Glutamatergic neuron (in vitro differentiated cells): ENCODE measurements at regions not wholly inside any gene's neighbourhood (a gene's known extent, or its start where the extent isn't known, plus 50 kb on each side); places are given as distances from the start of the nearest gene placed in this dataset.

Experiments
- DNase-seq: peaks from one replicate; pipeline ENCODE4 v3.0.0; 2022
- H3K27ac Mint-ChIP-seq: one replicate; pipeline ENCODE4 v1.8.0; 2020; ENCODE audit warnings: mild to moderate bottlenecking, mixed read lengths, inconsistent platforms; ENCODE audit not compliant: unreplicated experiment
- H3K27me3 Mint-ChIP-seq: one replicate; pipeline ENCODE4 v1.8.0; 2020; ENCODE audit warnings: mild to moderate bottlenecking, moderate library complexity, mixed read lengths, inconsistent platforms; ENCODE audit not compliant: unreplicated experiment
- H3K36me3 Mint-ChIP-seq: one replicate; pipeline ENCODE4 v1.8.0; 2020; ENCODE audit warnings: mild to moderate bottlenecking, mixed read lengths, inconsistent platforms; ENCODE audit not compliant: unreplicated experiment
- H3K4me1 Mint-ChIP-seq: one replicate; pipeline ENCODE4 v1.8.0; 2020; ENCODE audit warnings: mild to moderate bottlenecking, low read depth, mixed read lengths, inconsistent platforms; ENCODE audit not compliant: unreplicated experiment
- H3K4me3 Mint-ChIP-seq: one replicate; pipeline ENCODE4 v1.8.0; 2020; ENCODE audit warnings: mild to moderate bottlenecking, mixed read lengths, inconsistent platforms; ENCODE audit not compliant: unreplicated experiment
- H3K9me3 Mint-ChIP-seq: one replicate; pipeline ENCODE4 v1.8.0; 2020; ENCODE audit warnings: mild to moderate bottlenecking, moderate library complexity, mixed read lengths, inconsistent platforms; ENCODE audit not compliant: unreplicated experiment
- TF ChIP-seq, protein P1 (sequence below): fragments of 200-600 bp; sonication (generic); IDR thresholded peaks from one replicate; pipeline ENCODE4 v1.5.0; 2021; ENCODE audit not compliant: partially characterized antibody, unreplicated experiment

DNA sequence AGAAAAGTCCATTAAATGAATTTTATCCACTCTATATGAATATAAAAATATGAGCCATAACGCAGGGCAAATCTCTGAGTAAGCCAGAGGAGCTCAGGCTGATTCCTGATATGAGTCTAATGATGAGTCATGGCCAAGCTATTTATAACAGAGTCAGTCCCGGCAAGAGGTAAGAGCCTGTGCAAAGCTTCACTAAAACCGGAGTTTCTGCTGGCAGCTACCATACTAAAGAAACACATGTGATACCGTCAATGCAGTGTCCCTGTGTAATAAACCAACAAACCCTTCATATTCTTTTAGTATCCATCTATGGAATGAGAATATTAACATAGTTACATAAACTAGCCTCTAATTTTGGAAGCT is 319.4 kb downstream of the KCNC2 start:
- Mint-ChIP-seq H3K27ac (no peak overlapping the region), H3K9me3 (no peaks in the 10 kb centered on the region), H3K4me3 (no peak overlapping the region), H3K4me1 (no peaks in the 10 kb centered on the region), H3K36me3 (no peaks in the 10 kb centered on the region), H3K27me3 (no peaks in the 10 kb centered on the region)
- TF ChIP-seq, protein P1, sequence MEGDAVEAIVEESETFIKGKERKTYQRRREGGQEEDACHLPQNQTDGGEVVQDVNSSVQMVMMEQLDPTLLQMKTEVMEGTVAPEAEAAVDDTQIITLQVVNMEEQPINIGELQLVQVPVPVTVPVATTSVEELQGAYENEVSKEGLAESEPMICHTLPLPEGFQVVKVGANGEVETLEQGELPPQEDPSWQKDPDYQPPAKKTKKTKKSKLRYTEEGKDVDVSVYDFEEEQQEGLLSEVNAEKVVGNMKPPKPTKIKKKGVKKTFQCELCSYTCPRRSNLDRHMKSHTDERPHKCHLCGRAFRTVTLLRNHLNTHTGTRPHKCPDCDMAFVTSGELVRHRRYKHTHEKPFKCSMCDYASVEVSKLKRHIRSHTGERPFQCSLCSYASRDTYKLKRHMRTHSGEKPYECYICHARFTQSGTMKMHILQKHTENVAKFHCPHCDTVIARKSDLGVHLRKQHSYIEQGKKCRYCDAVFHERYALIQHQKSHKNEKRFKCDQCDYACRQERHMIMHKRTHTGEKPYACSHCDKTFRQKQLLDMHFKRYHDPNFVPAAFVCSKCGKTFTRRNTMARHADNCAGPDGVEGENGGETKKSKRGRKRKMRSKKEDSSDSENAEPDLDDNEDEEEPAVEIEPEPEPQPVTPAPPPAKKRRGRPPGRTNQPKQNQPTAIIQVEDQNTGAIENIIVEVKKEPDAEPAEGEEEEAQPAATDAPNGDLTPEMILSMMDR = no peak
- DNase-seq = no peak

DNA sequence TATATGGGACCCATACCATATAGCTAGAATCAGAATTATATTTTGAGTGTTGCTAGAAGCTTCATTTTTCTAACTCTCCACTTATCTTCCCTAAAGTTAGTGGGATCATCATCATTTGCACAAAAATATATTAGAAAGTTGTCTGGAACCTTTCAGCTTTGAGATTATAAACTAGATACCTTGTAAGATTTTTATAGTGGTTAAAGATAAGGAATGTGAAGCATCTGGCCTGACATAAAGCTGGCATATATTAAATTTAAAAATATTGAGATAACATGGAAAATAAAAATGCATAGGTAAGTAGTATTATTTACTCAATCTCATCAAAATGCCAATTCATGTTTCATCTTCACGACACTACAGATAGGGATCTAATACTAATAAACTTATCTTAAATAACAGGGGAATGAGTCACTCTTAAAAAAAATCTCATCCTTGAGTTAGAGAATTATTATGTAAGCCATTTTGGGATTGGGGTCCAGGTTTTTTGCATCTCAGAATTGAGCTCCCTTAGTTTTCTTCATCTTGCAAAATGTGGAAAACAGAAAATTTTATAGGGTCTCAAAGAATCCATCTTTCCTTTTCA is 318.5 kb downstream of the KCNC2 start:
- Mint-ChIP-seq H3K4me1 (no peaks in the 10 kb centered on the region), H3K27me3 (no peaks in the 10 kb centered on the region), H3K4me3 (no peak overlapping the region), H3K9me3 (no peaks in the 10 kb centered on the region), H3K27ac (no peak overlapping the region), H3K36me3 (no peaks in the 10 kb centered on the region)
- TF ChIP-seq, protein P1 = no peak
- DNase-seq = no peak

DNA sequence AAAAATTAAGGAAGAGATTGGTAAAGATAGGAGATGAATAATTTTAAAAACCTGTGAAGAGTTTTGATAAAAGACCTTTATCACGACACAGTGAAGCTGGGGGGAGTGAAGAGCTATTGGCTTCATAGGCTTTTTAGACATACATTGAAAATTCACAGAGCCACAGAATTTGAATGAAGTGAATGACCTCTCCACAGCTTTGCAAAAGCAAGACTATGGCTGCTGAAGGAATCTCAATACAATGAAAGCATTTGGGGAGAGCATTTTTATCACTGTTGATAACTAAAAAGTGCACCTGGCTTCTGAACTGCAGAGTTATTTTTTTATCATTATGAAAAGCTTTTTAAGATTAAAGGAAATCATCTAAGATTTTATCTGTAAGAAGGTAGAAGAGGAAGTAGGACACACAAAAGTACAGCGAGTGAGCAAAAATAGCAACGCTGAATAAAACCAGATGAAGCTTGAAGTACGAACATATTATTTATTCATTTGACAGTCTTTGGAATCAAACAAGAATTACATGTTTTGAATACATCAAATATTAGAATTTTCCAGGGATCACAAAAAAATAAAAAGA is 317.5 kb downstream of the KCNC2 start:
- DNase-seq = no peak
- no peaks in the 10 kb centered on the region for H3K4me1 Mint-ChIP-seq
- TF ChIP-seq, protein P1 = no peak
- no peaks in the 10 kb centered on the region for H3K27me3 Mint-ChIP-seq
- H3K9me3 Mint-ChIP-seq = no peaks in the 10 kb centered on the region
- H3K4me3 Mint-ChIP-seq = no peak overlapping the region
- no peaks in the 10 kb centered on the region for H3K36me3 Mint-ChIP-seq
- H3K27ac Mint-ChIP-seq = no peak overlapping the region

DNA sequence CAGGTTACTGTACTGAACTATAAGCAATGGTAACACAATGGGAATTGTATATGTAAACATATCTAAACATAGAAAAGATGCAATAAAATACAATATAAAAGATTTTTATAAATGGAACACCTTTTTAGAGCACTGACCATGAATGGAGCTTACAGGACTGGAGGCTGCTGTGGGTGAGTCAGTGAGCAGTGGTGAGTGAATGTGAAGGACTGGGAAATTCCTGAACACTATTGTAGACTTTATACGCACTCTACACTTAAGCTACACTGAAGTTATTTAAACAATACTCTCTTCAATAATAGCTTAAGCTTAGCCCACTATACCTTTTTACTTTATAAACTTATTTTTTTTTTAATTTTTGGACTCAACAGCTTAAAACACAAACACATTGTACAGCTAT is 313.5 kb downstream of the KCNC2 start:
- H3K36me3 Mint-ChIP-seq = no peaks in the 10 kb centered on the region
- H3K4me1 Mint-ChIP-seq = no peaks in the 10 kb centered on the region
- no peaks in the 10 kb centered on the region for H3K9me3 Mint-ChIP-seq
- DNase-seq = no peak
- TF ChIP-seq, protein P1 = no peak
- no peak overlapping the region for H3K27ac Mint-ChIP-seq
- no peaks in the 10 kb centered on the region for H3K27me3 Mint-ChIP-seq
- no peak overlapping the region for H3K4me3 Mint-ChIP-seq

DNA sequence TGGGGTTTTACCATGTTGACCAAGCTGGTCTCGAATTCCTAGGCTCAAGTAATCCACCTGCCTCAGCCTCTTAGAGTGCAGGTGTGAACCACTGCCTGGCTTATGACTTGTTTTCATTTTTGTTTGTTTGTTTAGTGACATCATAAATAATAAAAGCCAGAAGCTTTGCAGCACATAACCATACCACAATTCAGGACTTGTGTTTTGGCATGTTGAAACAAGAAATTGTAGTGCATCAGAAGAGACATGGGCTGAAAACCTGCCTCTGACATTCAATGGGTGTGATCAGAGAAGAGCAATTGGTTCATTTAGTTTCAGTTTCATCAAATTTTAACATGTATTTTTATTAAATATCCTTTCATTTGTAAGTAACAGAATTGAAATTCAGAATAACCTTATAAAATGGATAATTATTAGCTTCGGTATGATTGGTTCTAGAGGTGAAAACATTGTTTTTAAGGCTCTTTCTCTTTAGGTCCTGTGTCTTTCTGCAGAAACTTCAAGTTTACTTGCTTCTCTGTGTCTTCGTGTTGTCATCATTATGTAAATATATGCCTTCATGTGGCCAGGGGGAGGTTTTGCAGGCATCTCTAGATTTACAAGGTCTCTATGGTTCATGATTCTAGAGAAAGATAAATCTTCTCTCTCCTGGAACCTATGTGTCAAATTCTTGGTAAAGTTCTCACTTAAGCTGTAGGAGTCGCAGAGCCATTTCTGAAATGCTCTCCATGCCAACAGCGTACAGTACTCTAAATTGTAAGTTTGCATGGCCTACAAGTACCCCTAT is 312.0 kb downstream of the KCNC2 start:
- H3K27ac Mint-ChIP-seq = no peak overlapping the region
- no peak overlapping the region for H3K4me3 Mint-ChIP-seq
- no peaks in the 10 kb centered on the region for H3K27me3 Mint-ChIP-seq
- H3K36me3 Mint-ChIP-seq = no peaks in the 10 kb centered on the region
- H3K9me3 Mint-ChIP-seq = no peaks in the 10 kb centered on the region
- DNase-seq = no peak
- TF ChIP-seq, protein P1 = no peak
- H3K4me1 Mint-ChIP-seq = no peaks in the 10 kb centered on the region
